WTC11 (cell line): ENCODE measurements at regions not wholly inside any gene's neighbourhood (a gene's known extent, or its start where the extent isn't known, plus 50 kb on each side); places are given as distances from the start of the nearest gene placed in this dataset.
A peak's percentile ranks its signal among the peaks of the same experiment; 100 is the strongest.

Experiments used
- ATAC-seq: fragments of 200-7000 bp; cut with Tn5 transposase; 2 replicates; pipeline ENCODE4 v1.10.0; 2021; ENCODE audit warnings: mild to moderate bottlenecking, moderate library complexity
- CTCF ChIA-PET: fragments of 300-600 bp; sonication (Branson Sonifier 250); formaldehyde crosslinking; loops from one replicate; lab custom pipeline; 2021; ENCODE audit warnings: antibody characterized with exemption; lab: Charles Lee
- POLR2A ChIA-PET: fragments of 350-600 bp; sonication (Branson Sonifier 250); formaldehyde crosslinking; loops from one replicate; lab custom pipeline; 2021; ENCODE audit warnings: antibody characterized with exemption; lab: Charles Lee
- DNase-seq: peaks from one replicate; pipeline ENCODE4 v3.0.0; 2021; ENCODE audit warnings: low spot score
- H3K27ac Mint-ChIP-seq: 2 replicates; pipeline ENCODE4 v1.8.0; 2021; ENCODE audit warnings: mixed read lengths
- H3K27me3 Mint-ChIP-seq: 2 replicates; pipeline ENCODE4 v1.8.0; 2021; ENCODE audit warnings: low read depth, mild to moderate bottlenecking, moderate library complexity, mixed read lengths
- H3K36me3 Mint-ChIP-seq: 2 replicates; pipeline ENCODE4 v1.8.0; 2021; ENCODE audit warnings: mixed read lengths
- H3K4me1 Mint-ChIP-seq: 2 replicates; pipeline ENCODE4 v1.8.0; 2022; ENCODE audit warnings: mixed read lengths
- H3K4me3 Mint-ChIP-seq: 2 replicates; pipeline ENCODE4 v1.8.0; 2021; ENCODE audit warnings: mild to moderate bottlenecking, moderate library complexity, mixed read lengths
- H3K9me3 Mint-ChIP-seq: 2 replicates; pipeline ENCODE4 v1.8.0; 2021; ENCODE audit warnings: mixed read lengths
- CREB1 ChIP-seq: sonication (generic); formaldehyde crosslinking; IDR thresholded peaks from 2 replicates; pipeline ENCODE4 v1.8.0; 2023; ENCODE audit warnings: mild to moderate bottlenecking, missing genetic modification reagents
- EMX1 ChIP-seq: fragments of 250-450 bp; sonication (Bioruptor Pico); IDR thresholded peaks from 2 replicates; pipeline ENCODE4 v1.8.0; 2021; ENCODE audit warnings: mild to moderate bottlenecking
- FOXJ3 ChIP-seq: sonication (generic); formaldehyde crosslinking; IDR thresholded peaks from 2 replicates; pipeline ENCODE4 v1.9.0; 2021; ENCODE audit warnings: missing genetic modification reagents, mild to moderate bottlenecking, borderline replicate concordance
- GRHL2 ChIP-seq: fragments of 250-450 bp; sonication (Bioruptor Pico); IDR thresholded peaks from 2 replicates; pipeline ENCODE4 v1.8.0; 2022; ENCODE audit warnings: mild to moderate bottlenecking, moderate library complexity; ENCODE audit not compliant: insufficient replicate concordance, severe bottlenecking
- GTF2I ChIP-seq: fragments of 250-450 bp; sonication (Bioruptor Pico); conservative IDR thresholded peaks from 2 replicates; pipeline ENCODE4 v1.4.0; 2021; ENCODE audit warnings: mild to moderate bottlenecking
- JAZF1 ChIP-seq: fragments of 250-450 bp; sonication (Bioruptor Pico); IDR thresholded peaks from 2 replicates; pipeline ENCODE4 v1.9.0; 2021; ENCODE audit warnings: moderate library complexity, mild to moderate bottlenecking, inconsistent platforms
- NFATC4 ChIP-seq: fragments of 250-450 bp; sonication (Bioruptor Pico); IDR thresholded peaks from 2 replicates; pipeline ENCODE4 v1.9.0; 2021; ENCODE audit warnings: mild to moderate bottlenecking
- NFE2L1 ChIP-seq: sonication (generic); formaldehyde crosslinking; IDR thresholded peaks from 2 replicates; pipeline ENCODE4 v1.8.1; 2023; ENCODE audit warnings: missing genetic modification reagents
- NR1H2 ChIP-seq: sonication (generic); formaldehyde crosslinking; IDR thresholded peaks from 2 replicates; pipeline ENCODE4 v1.9.0; 2021; ENCODE audit warnings: mild to moderate bottlenecking, moderate library complexity, missing genetic modification reagents
- NR2C2 ChIP-seq: sonication (generic); formaldehyde crosslinking; IDR thresholded peaks from 2 replicates; pipeline ENCODE4 v1.8.0; 2022; ENCODE audit warnings: mild to moderate bottlenecking, missing genetic modification reagents
- RORB ChIP-seq: fragments of 250-450 bp; sonication (Bioruptor Pico); IDR thresholded peaks from 2 replicates; pipeline ENCODE4 v1.9.0; 2021; ENCODE audit warnings: mild to moderate bottlenecking
- ZBTB21 ChIP-seq: sonication (generic); formaldehyde crosslinking; IDR thresholded peaks from 2 replicates; pipeline ENCODE4 v1.8.1; 2023; ENCODE audit warnings: mild to moderate bottlenecking, missing genetic modification reagents, borderline replicate concordance
- ZNF138 ChIP-seq: sonication (generic); formaldehyde crosslinking; conservative IDR thresholded peaks from 2 replicates; pipeline ENCODE4 v1.8.1; 2022; ENCODE audit warnings: mild to moderate bottlenecking, moderate library complexity, missing genetic modification reagents
- ZNF263 ChIP-seq: sonication (generic); formaldehyde crosslinking; IDR thresholded peaks from 2 replicates; pipeline ENCODE4 v1.8.1; 2022; ENCODE audit warnings: low read depth, mild to moderate bottlenecking, moderate library complexity, missing genetic modification reagents
- ZNF317 ChIP-seq: sonication (generic); formaldehyde crosslinking; IDR thresholded peaks from 2 replicates; pipeline ENCODE4 v1.8.1; 2023; ENCODE audit warnings: low read depth, mild to moderate bottlenecking, moderate library complexity, missing genetic modification reagents, borderline replicate concordance
- ZNF671 ChIP-seq: fragments of 250-450 bp; sonication (Bioruptor Pico); IDR thresholded peaks from 2 replicates; pipeline ENCODE4 v1.8.0; 2021; ENCODE audit warnings: mild to moderate bottlenecking
- TF ChIP-seq, protein P1 (sequence below): sonication (generic); formaldehyde crosslinking; IDR thresholded peaks from 2 replicates; pipeline ENCODE4 v1.8.0; 2022; ENCODE audit warnings: mild to moderate bottlenecking, missing genetic modification reagents
- TF ChIP-seq, protein P2 (sequence below): sonication (generic); formaldehyde crosslinking; IDR thresholded peaks from 2 replicates; pipeline ENCODE4 v1.8.0; 2022; ENCODE audit warnings: mild to moderate bottlenecking, missing genetic modification reagents
- TF ChIP-seq, protein P3 (sequence below): sonication (generic); formaldehyde crosslinking; IDR thresholded peaks from 2 replicates; pipeline ENCODE4 v1.8.0; 2022; ENCODE audit warnings: missing genetic modification reagents
- TF ChIP-seq, protein P4 (sequence below): sonication (generic); formaldehyde crosslinking; IDR thresholded peaks from 2 replicates; pipeline ENCODE4 v1.8.1; 2023; ENCODE audit warnings: mild to moderate bottlenecking, missing genetic modification reagents, moderate library complexity
- TF ChIP-seq, protein P5 (sequence below): fragments of 250-450 bp; sonication (Bioruptor Pico); IDR thresholded peaks from 2 replicates; pipeline ENCODE4 v2.1.2; 2022; ENCODE audit warnings: mild to moderate bottlenecking, moderate library complexity
- TF ChIP-seq, protein P6 (sequence below): sonication (generic); formaldehyde crosslinking; IDR thresholded peaks from 2 replicates; pipeline ENCODE4 v1.8.1; 2022; ENCODE audit warnings: low read depth, mild to moderate bottlenecking, moderate library complexity, missing genetic modification reagents, borderline replicate concordance
- TF ChIP-seq, protein P7 (sequence below): fragments of 250-450 bp; sonication (Bioruptor Pico); IDR thresholded peaks from 2 replicates; pipeline ENCODE4 v1.8.0; 2021; ENCODE audit warnings: mild to moderate bottlenecking

DNA sequence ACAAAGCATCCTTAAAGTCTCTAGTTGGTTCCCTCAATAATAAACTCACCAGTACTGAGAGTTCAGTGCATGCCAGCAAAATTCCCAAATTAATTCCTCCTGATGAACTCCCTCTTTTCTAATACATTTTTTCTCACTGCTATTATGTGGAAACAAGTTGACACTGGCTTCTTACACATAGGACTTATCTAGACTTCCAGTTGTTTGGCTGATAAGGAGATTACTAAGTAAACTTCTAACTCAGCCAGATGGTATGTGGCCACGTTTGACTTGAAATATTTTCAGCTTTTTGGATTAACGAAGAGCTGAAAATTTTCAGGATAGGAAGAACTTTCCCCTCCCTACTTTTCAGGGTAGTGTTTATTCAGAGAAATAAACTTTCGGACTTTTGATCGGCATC lies 1154.2 kb upstream of the TENM4 start:
- no peak for ATAC-seq
- CTCF ChIA-PET = no interaction called here
- H3K4me1 Mint-ChIP-seq = peaks cover 11% of the 10 kb centered on the region
- H3K27ac Mint-ChIP-seq = no peak overlapping the region
- H3K36me3 Mint-ChIP-seq = no peaks in the 10 kb centered on the region
- no peaks in the 10 kb centered on the region for H3K27me3 Mint-ChIP-seq
- POLR2A ChIA-PET = no interaction called here
- no peak for DNase-seq
- H3K4me3 Mint-ChIP-seq = no peak overlapping the region
- H3K9me3 Mint-ChIP-seq = peaks cover 9% of the 10 kb centered on the region
- TF ChIP-seq RORB (CRISPR knock-in tag) (no peak), NFATC4 (no peak), JAZF1 (CRISPR knock-in tag) (no peak), NFE2L1 (CRISPR knock-in tag) (no peak), ZBTB21 (no peak), ZNF263 (no peak), ZNF671 (CRISPR knock-in tag) (no peak)
- TF ChIP-seq, protein P1, sequence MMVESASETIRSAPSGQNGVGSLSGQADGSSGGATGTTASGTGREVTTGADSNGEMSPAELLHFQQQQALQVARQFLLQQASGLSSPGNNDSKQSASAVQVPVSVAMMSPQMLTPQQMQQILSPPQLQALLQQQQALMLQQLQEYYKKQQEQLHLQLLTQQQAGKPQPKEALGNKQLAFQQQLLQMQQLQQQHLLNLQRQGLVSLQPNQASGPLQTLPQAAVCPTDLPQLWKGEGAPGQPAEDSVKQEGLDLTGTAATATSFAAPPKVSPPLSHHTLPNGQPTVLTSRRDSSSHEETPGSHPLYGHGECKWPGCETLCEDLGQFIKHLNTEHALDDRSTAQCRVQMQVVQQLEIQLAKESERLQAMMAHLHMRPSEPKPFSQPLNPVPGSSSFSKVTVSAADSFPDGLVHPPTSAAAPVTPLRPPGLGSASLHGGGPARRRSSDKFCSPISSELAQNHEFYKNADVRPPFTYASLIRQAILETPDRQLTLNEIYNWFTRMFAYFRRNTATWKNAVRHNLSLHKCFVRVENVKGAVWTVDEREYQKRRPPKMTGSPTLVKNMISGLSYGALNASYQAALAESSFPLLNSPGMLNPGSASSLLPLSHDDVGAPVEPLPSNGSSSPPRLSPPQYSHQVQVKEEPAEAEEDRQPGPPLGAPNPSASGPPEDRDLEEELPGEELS = no peak
- TF ChIP-seq, protein P2, sequence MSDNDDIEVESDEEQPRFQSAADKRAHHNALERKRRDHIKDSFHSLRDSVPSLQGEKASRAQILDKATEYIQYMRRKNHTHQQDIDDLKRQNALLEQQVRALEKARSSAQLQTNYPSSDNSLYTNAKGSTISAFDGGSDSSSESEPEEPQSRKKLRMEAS (CRISPR knock-in tag) = no peak
- TF ChIP-seq, protein P3, sequence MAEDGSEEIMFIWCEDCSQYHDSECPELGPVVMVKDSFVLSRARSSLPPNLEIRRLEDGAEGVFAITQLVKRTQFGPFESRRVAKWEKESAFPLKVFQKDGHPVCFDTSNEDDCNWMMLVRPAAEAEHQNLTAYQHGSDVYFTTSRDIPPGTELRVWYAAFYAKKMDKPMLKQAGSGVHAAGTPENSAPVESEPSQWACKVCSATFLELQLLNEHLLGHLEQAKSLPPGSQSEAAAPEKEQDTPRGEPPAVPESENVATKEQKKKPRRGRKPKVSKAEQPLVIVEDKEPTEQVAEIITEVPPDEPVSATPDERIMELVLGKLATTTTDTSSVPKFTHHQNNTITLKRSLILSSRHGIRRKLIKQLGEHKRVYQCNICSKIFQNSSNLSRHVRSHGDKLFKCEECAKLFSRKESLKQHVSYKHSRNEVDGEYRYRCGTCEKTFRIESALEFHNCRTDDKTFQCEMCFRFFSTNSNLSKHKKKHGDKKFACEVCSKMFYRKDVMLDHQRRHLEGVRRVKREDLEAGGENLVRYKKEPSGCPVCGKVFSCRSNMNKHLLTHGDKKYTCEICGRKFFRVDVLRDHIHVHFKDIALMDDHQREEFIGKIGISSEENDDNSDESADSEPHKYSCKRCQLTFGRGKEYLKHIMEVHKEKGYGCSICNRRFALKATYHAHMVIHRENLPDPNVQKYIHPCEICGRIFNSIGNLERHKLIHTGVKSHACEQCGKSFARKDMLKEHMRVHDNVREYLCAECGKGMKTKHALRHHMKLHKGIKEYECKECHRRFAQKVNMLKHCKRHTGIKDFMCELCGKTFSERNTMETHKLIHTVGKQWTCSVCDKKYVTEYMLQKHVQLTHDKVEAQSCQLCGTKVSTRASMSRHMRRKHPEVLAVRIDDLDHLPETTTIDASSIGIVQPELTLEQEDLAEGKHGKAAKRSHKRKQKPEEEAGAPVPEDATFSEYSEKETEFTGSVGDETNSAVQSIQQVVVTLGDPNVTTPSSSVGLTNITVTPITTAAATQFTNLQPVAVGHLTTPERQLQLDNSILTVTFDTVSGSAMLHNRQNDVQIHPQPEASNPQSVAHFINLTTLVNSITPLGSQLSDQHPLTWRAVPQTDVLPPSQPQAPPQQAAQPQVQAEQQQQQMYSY (CRISPR knock-in tag) = no peak
- TF ChIP-seq, all 79 proteins: peak for 0

DNA sequence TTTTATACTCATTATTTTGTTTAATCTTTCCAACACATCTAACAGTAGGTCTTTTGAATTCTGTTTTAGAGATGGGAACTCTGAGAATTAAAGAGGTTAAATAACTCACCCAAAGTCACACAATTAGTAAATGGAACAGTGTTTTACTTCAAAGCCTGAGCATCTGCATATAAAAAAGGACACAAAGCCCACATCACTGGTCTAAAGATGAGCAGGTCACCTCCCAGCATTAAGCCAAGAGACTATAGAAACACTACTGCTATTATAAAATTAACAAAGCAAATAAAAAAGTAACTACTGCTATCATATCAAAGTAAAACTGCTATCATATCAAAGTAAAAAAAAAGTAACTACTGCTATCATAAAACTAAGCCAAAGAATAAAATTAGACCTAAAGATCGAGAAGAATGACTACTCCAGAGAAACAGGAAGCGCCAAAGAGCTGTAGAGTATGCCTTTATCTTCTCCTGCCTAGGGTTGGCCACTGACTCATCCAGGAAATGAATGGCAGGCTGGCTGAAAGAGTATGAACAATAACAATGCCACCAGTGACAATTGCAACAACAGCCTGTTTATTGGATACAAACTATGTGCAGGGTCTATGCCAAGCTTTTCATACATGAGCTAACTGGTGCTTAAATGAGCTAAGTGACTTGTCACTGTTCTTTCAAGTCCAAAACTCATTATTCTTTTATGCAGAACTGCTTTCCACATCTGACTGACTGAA lies 1153.0 kb upstream of the TENM4 start:
- no peak overlapping the region for H3K27ac Mint-ChIP-seq
- CTCF ChIA-PET = no interaction called here
- peaks cover 9% of the 10 kb centered on the region for H3K9me3 Mint-ChIP-seq

More for the DNA sequence above, 1153.0 kb upstream of the TENM4 start:
- TF ChIP-seq ZNF317 (CRISPR knock-in tag) (no peak), EMX1 (CRISPR knock-in tag) (no peak), NR2C2 (no peak), ZNF138 (CRISPR knock-in tag) (no peak), RORB (CRISPR knock-in tag) (no peak), NR1H2 (CRISPR knock-in tag) (no peak), FOXJ3 (CRISPR knock-in tag) (no peak), CREB1 (CRISPR knock-in tag) (no peak), GTF2I (CRISPR knock-in tag) (no peak), GRHL2 (CRISPR knock-in tag) (no peak)
- TF ChIP-seq, protein P4, sequence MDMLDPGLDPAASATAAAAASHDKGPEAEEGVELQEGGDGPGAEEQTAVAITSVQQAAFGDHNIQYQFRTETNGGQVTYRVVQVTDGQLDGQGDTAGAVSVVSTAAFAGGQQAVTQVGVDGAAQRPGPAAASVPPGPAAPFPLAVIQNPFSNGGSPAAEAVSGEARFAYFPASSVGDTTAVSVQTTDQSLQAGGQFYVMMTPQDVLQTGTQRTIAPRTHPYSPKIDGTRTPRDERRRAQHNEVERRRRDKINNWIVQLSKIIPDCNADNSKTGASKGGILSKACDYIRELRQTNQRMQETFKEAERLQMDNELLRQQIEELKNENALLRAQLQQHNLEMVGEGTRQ (CRISPR knock-in tag) = no peak
- TF ChIP-seq, protein P5, sequence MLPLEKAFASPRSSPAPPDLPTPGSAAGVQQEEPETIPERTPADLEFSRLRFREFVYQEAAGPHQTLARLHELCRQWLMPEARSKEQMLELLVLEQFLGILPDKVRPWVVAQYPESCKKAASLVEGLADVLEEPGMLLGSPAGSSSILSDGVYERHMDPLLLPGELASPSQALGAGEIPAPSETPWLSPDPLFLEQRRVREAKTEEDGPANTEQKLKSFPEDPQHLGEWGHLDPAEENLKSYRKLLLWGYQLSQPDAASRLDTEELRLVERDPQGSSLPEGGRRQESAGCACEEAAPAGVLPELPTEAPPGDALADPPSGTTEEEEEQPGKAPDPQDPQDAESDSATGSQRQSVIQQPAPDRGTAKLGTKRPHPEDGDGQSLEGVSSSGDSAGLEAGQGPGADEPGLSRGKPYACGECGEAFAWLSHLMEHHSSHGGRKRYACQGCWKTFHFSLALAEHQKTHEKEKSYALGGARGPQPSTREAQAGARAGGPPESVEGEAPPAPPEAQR = no peak
- TF ChIP-seq, protein P6, sequence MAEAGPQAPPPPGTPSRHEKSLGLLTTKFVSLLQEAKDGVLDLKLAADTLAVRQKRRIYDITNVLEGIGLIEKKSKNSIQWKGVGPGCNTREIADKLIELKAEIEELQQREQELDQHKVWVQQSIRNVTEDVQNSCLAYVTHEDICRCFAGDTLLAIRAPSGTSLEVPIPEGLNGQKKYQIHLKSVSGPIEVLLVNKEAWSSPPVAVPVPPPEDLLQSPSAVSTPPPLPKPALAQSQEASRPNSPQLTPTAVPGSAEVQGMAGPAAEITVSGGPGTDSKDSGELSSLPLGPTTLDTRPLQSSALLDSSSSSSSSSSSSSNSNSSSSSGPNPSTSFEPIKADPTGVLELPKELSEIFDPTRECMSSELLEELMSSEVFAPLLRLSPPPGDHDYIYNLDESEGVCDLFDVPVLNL (CRISPR knock-in tag) = no peak
- TF ChIP-seq, protein P7, sequence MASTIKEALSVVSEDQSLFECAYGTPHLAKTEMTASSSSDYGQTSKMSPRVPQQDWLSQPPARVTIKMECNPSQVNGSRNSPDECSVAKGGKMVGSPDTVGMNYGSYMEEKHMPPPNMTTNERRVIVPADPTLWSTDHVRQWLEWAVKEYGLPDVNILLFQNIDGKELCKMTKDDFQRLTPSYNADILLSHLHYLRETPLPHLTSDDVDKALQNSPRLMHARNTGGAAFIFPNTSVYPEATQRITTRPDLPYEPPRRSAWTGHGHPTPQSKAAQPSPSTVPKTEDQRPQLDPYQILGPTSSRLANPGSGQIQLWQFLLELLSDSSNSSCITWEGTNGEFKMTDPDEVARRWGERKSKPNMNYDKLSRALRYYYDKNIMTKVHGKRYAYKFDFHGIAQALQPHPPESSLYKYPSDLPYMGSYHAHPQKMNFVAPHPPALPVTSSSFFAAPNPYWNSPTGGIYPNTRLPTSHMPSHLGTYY (CRISPR knock-in tag) = no peak
- POLR2A ChIA-PET = no interaction called here
- Mint-ChIP-seq H3K36me3 (no peaks in the 10 kb centered on the region), H3K4me3 (no peak overlapping the region), H3K27me3 (no peaks in the 10 kb centered on the region), H3K4me1 (peaks cover 11% of the 10 kb centered on the region)
- no peak for DNase-seq
- ATAC-seq = peak; percentile 34; the same call in 1 of the 2 replicates
